Glutamatergic neuron (in vitro differentiated cells): ENCODE measurements at regions not wholly inside any gene's neighbourhood (a gene's known extent, or its start where the extent isn't known, plus 50 kb on each side); places are given as distances from the start of the nearest gene placed in this dataset.
A peak's percentile ranks its signal among the peaks of the same experiment; 100 is the strongest.

ENCODE experiments used
- DNase-seq: peaks from one replicate; pipeline ENCODE4 v3.0.0; 2022
- H3K27ac Mint-ChIP-seq: one replicate; pipeline ENCODE4 v1.8.0; 2020; ENCODE audit warnings: mild to moderate bottlenecking, mixed read lengths, inconsistent platforms; ENCODE audit not compliant: unreplicated experiment
- H3K27me3 Mint-ChIP-seq: one replicate; pipeline ENCODE4 v1.8.0; 2020; ENCODE audit warnings: mild to moderate bottlenecking, moderate library complexity, mixed read lengths, inconsistent platforms; ENCODE audit not compliant: unreplicated experiment
- H3K36me3 Mint-ChIP-seq: one replicate; pipeline ENCODE4 v1.8.0; 2020; ENCODE audit warnings: mild to moderate bottlenecking, mixed read lengths, inconsistent platforms; ENCODE audit not compliant: unreplicated experiment
- H3K4me1 Mint-ChIP-seq: one replicate; pipeline ENCODE4 v1.8.0; 2020; ENCODE audit warnings: mild to moderate bottlenecking, low read depth, mixed read lengths, inconsistent platforms; ENCODE audit not compliant: unreplicated experiment
- H3K4me3 Mint-ChIP-seq: one replicate; pipeline ENCODE4 v1.8.0; 2020; ENCODE audit warnings: mild to moderate bottlenecking, mixed read lengths, inconsistent platforms; ENCODE audit not compliant: unreplicated experiment
- H3K9me3 Mint-ChIP-seq: one replicate; pipeline ENCODE4 v1.8.0; 2020; ENCODE audit warnings: mild to moderate bottlenecking, moderate library complexity, mixed read lengths, inconsistent platforms; ENCODE audit not compliant: unreplicated experiment
- TF ChIP-seq, protein P1 (sequence below): fragments of 200-600 bp; sonication (generic); IDR thresholded peaks from one replicate; pipeline ENCODE4 v1.5.0; 2021; ENCODE audit not compliant: partially characterized antibody, unreplicated experiment

DNA sequence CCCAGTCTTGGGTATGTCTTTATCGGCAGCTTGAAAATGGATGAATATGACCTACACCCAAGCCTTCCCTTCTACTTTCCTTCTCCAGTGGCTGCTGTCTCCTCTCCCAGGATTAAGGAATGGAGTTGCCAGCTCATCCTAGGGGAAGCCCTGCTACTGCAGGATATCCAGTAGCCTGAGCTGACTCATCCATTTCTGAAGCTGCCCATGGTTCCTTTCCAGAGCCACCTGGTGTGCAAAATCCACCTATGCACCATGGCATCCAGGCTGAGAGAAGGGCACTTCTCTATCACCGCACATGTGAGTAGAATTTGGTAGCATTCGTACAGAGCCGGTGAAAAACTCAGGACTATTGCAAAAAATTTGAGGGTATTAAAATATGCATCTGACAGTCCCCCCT lies 290.8 kb downstream of the YTHDC2 start:
- Mint-ChIP-seq H3K4me1 (peaks cover 27% of the 10 kb centered on the region), H3K27ac (no peak overlapping the region), H3K27me3 (no peaks in the 10 kb centered on the region), H3K4me3 (no peak overlapping the region), H3K9me3 (peaks cover 2% of the 10 kb centered on the region), H3K36me3 (no peaks in the 10 kb centered on the region)
- TF ChIP-seq, protein P1, sequence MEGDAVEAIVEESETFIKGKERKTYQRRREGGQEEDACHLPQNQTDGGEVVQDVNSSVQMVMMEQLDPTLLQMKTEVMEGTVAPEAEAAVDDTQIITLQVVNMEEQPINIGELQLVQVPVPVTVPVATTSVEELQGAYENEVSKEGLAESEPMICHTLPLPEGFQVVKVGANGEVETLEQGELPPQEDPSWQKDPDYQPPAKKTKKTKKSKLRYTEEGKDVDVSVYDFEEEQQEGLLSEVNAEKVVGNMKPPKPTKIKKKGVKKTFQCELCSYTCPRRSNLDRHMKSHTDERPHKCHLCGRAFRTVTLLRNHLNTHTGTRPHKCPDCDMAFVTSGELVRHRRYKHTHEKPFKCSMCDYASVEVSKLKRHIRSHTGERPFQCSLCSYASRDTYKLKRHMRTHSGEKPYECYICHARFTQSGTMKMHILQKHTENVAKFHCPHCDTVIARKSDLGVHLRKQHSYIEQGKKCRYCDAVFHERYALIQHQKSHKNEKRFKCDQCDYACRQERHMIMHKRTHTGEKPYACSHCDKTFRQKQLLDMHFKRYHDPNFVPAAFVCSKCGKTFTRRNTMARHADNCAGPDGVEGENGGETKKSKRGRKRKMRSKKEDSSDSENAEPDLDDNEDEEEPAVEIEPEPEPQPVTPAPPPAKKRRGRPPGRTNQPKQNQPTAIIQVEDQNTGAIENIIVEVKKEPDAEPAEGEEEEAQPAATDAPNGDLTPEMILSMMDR, result no peak
- DNase-seq, result no peak

DNA sequence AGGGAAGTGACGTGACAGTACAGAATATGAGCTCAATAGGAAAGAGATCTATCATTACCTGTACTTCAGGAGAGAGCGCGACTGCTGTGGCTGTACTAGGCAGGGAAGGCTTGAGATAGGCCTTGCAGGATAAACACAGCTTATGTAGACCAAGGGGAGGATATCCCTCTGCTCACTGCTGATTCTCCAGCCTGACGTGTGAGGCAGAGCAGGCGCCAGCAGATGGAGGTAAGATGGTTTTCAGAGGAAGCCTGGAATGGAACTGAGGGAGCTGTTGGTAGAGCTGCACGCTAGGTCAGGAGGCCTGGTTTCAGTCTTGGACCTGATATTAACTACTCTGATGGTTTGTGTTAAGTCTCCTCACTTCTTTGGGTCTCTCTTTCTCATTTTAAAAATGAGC lies 291.4 kb downstream of the YTHDC2 start:
- TF ChIP-seq, protein P1, result no peak
- peak overlapping the region; percentile 2 for H3K27ac Mint-ChIP-seq
- peaks cover 32% of the 10 kb centered on the region for H3K4me1 Mint-ChIP-seq

DNA sequence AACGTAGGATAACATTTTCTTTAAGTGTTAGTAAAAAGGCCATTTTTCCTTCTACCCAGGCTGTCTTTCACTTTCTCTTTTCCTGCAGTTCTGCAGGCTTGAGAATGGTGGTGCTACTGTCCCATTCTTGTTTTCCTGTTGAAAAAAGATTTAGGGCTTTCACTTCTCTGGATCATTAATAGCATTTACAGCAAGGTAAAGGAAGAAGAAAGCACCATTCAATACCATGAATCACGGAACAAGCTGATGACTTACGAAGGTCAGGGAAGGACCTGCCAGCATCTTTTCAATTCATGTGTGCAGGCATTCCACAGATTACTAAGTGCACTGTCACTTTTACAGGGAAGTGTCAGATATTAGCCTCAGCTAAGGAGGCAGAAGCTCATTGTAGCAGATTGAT lies 292.8 kb downstream of the YTHDC2 start:
- Mint-ChIP-seq H3K4me1 (peaks cover 42% of the 10 kb centered on the region), H3K36me3 (no peaks in the 10 kb centered on the region), H3K9me3 (peaks cover 3% of the 10 kb centered on the region), H3K4me3 (peak overlapping the region; percentile 4), H3K27me3 (no peaks in the 10 kb centered on the region), H3K27ac (peak overlapping the region; percentile 98)
- TF ChIP-seq, protein P1, result no peak
- no peak for DNase-seq

More for the DNA sequence above, 291.4 kb downstream of the YTHDC2 start:
- DNase-seq, result no peak
- Mint-ChIP-seq H3K4me3 (no peak overlapping the region), H3K36me3 (no peaks in the 10 kb centered on the region), H3K9me3 (peaks cover 3% of the 10 kb centered on the region), H3K27me3 (no peaks in the 10 kb centered on the region)

DNA sequence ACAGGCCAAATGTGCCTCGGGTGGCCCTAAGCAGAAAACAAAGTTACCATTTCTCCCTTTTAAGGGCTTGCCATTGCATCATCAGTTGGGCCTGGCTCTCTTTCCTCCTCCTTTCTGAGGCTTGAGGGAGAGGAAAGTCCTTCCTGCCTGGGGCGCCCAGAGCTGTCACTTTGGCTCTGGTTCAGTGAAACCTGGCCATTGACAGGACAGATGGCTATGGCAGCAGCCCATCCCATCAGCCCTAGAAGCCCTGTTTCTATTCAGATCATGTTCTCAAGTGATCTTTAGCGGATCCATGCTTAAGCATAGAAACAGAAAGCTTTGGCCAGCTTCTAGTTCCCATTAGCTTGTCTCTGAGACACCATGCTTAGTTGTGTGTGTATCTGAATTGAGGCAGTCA lies 293.4 kb downstream of the YTHDC2 start:
- H3K27ac Mint-ChIP-seq, result peak overlapping the region; percentile 98
- peaks cover 42% of the 10 kb centered on the region for H3K4me1 Mint-ChIP-seq
- H3K36me3 Mint-ChIP-seq, result no peaks in the 10 kb centered on the region
- peaks cover 3% of the 10 kb centered on the region for H3K9me3 Mint-ChIP-seq
- TF ChIP-seq, protein P1, result no peak
- peak overlapping the region; percentile 50 for H3K4me3 Mint-ChIP-seq
- DNase-seq, result peak; percentile 50
- no peaks in the 10 kb centered on the region for H3K27me3 Mint-ChIP-seq

DNA sequence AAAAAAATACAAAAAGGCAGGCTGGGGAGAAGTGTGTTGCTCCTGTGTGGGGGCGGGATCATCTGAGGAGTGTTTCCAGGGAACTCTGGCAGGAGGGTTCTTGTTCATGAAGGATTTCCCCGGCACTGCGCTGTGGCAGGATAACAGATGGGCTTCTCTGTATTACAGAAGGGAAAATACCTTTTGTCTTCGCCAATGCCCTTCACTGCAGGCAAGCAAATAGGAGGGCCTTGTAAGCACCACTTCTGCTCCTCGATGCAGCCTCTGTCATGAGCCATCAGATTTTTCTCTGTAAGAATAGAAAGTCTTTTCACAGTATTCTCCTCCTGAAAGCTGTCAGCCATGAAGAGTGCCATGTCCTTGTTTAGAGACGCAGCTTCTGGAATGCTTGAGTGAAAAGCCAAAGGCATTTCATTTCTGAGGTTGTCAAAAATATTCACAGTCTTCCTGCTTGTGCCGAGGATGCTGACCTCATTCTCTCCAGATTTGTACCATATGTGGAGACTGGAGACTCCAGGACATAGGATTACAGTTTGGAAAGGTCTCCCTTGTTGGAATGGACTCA lies 294.0 kb downstream of the YTHDC2 start:
- TF ChIP-seq, protein P1, result no peak
- Mint-ChIP-seq H3K9me3 (peaks cover 3% of the 10 kb centered on the region), H3K27ac (peak overlapping the region; percentile 98), H3K27me3 (no peaks in the 10 kb centered on the region), H3K36me3 (no peaks in the 10 kb centered on the region), H3K4me3 (peak overlapping the region; percentile 50), H3K4me1 (peaks cover 42% of the 10 kb centered on the region)
- DNase-seq, result peak; percentile 29
